Endometrial microvascular endothelial cells (primary cell): ENCODE measurements at regions not wholly inside any gene's neighbourhood (a gene's known extent, or its start where the extent isn't known, plus 50 kb on each side); places are given as distances from the start of the nearest gene placed in this dataset.
"Not testable (repeated sequence)": the region's sequence is repeated elsewhere in the genome, so short reads cannot be mapped to it uniquely, and the experiment has no call there.

ENCODE experiments used
- in situ Hi-C: cut with HindIII; loops from 2 replicates; pipeline ENCODE4 v1.10.0; 2017; ENCODE audit warnings: low sequenced_read_pairs, low pct_unique_long_range_greater_than_20kb; ENCODE audit errors: inconsistent ontology term

GRCh38 chr5:148740079-148740858 is 85.9 kb upstream of the HTR4 start:
- in situ Hi-C loops = loop anchor here (25.0 kb wide), 3 partner anchors 247 to 372 kb away; no protein-coding TSS in a partner anchor

GRCh38 chr5:148740966-148741742 is 85.3 kb upstream of the ADRB2 start:
- in situ Hi-C loops = loop anchor here (25.0 kb wide), 3 partner anchors 246 to 371 kb away; no protein-coding TSS in a partner anchor

- in situ Hi-C loops = loop anchor here (25.0 kb wide), 3 partner anchors 246 to 371 kb away; no protein-coding TSS in a partner anchor
Measured at GRCh38 chr5:148741766-148742165, 84.6 kb upstream of the ADRB2 start.

GRCh38 chr5:148744380-148744779 is 82.0 kb upstream of the ADRB2 start:
- in situ Hi-C loops = loop anchor here (25.0 kb wide), 3 partner anchors 243 to 368 kb away; no protein-coding TSS in a partner anchor

- in situ Hi-C loops = loop anchor here (25.0 kb wide), 3 partner anchors 240 to 365 kb away; no protein-coding TSS in a partner anchor
Measured at GRCh38 chr5:148746826-148747535, 79.4 kb upstream of the ADRB2 start.

- in situ Hi-C loops = loop anchor here (25.0 kb wide), 3 partner anchors 240 to 365 kb away; no protein-coding TSS in a partner anchor
Measured at GRCh38 chr5:148747536-148747906, 78.9 kb upstream of the ADRB2 start.

GRCh38 chr5:148748702-148749392 is 77.6 kb upstream of the ADRB2 start:
- in situ Hi-C loops = loop anchor here (25.0 kb wide), 3 partner anchors 238 to 363 kb away; no protein-coding TSS in a partner anchor

GRCh38 chr5:148750614-148751013 is 75.8 kb upstream of the ADRB2 start:
- in situ Hi-C loops = no loop called here

- in situ Hi-C loops = no loop called here
Measured at GRCh38 chr5:148751025-148751424, 75.4 kb upstream of the ADRB2 start.

GRCh38 chr5:148752375-148752774 is 74.0 kb upstream of the ADRB2 start:
- in situ Hi-C loops = not testable (repeated sequence)

- in situ Hi-C loops = no loop called here
Measured at GRCh38 chr5:148759101-148759500, 67.3 kb upstream of the ADRB2 start.

GRCh38 chr5:148760945-148761638 is 65.3 kb upstream of the ADRB2 start:
- in situ Hi-C loops = no loop called here

GRCh38 chr5:148763996-148764395 is 62.4 kb upstream of the ADRB2 start:
- in situ Hi-C loops = no loop called here

GRCh38 chr5:148765061-148765460 is 61.4 kb upstream of the ADRB2 start:
- in situ Hi-C loops = no loop called here

- in situ Hi-C loops = no loop called here
Measured at GRCh38 chr5:148768806-148769415, 57.5 kb upstream of the ADRB2 start.

GRCh38 chr5:148769941-148770340 is 56.5 kb upstream of the ADRB2 start:
- in situ Hi-C loops = no loop called here

- in situ Hi-C loops = no loop called here
Measured at GRCh38 chr5:148774313-148774712, 52.1 kb upstream of the ADRB2 start.

- in situ Hi-C loops = no loop called here
Measured at GRCh38 chr5:148776261-148776660, 50.1 kb upstream of the ADRB2 start.
